GM10266 (cell line): ENCODE measurements at regions not wholly inside any gene's neighbourhood (a gene's known extent, or its start where the extent isn't known, plus 50 kb on each side); places are given as distances from the start of the nearest gene placed in this dataset.

Experiments used
- DNase-seq: peaks from one replicate; pipeline ENCODE4 v3.0.0; 2012; ENCODE audit errors: extremely low spot score
- TF ChIP-seq, protein P1 (sequence below): IDR thresholded peaks from 2 replicates; pipeline ENCODE4 v1.5.1; 2012; ENCODE audit warnings: mild to moderate bottlenecking, low read depth; ENCODE audit not compliant: control insufficient read depth, insufficient read depth; ENCODE audit errors: missing control alignments

DNA sequence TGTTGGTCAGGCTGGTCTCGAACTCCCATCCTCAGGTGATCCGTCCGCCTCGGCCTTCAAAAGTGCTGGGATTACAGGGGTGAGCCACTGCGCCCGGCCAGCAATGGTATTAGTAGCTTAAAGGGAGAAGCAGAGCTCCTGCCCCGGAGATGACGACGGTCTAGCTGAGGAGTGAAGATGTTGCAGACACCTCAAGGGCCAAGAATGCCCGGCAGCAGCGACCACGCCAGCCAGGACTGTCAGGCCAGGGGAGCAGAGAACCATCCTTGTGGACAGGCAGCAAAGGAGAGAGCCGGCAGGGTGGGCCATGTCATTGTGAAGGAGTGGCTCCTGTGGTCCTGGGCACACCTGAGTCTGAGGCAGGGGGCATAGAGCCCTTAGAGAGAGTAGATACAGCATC lies 210.1 kb upstream of the BCOR start:
- TF ChIP-seq, protein P1, sequence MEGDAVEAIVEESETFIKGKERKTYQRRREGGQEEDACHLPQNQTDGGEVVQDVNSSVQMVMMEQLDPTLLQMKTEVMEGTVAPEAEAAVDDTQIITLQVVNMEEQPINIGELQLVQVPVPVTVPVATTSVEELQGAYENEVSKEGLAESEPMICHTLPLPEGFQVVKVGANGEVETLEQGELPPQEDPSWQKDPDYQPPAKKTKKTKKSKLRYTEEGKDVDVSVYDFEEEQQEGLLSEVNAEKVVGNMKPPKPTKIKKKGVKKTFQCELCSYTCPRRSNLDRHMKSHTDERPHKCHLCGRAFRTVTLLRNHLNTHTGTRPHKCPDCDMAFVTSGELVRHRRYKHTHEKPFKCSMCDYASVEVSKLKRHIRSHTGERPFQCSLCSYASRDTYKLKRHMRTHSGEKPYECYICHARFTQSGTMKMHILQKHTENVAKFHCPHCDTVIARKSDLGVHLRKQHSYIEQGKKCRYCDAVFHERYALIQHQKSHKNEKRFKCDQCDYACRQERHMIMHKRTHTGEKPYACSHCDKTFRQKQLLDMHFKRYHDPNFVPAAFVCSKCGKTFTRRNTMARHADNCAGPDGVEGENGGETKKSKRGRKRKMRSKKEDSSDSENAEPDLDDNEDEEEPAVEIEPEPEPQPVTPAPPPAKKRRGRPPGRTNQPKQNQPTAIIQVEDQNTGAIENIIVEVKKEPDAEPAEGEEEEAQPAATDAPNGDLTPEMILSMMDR, result no peak
- no peak for DNase-seq

DNA sequence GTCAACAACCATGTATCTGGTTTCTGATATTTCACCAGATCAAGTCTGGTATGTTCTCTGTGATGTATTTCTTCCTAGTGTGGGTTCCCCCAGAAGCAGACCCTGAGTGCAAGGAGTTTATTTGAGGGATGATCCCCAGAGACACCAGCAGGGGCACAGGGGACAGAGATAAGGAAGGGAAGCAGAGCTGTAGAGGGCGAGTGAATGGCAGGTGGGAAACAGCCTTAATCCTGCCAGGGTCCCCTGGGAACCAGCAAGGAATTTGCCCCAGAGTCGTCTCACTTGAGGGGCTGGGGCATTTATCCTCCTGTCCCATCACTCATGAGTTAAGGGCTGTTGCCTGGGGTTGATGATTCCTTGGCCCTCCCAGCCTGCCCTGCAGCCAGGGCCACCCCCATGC lies 206.4 kb upstream of the BCOR start:
- TF ChIP-seq, protein P1, result no peak
- DNase-seq, result no peak

DNA sequence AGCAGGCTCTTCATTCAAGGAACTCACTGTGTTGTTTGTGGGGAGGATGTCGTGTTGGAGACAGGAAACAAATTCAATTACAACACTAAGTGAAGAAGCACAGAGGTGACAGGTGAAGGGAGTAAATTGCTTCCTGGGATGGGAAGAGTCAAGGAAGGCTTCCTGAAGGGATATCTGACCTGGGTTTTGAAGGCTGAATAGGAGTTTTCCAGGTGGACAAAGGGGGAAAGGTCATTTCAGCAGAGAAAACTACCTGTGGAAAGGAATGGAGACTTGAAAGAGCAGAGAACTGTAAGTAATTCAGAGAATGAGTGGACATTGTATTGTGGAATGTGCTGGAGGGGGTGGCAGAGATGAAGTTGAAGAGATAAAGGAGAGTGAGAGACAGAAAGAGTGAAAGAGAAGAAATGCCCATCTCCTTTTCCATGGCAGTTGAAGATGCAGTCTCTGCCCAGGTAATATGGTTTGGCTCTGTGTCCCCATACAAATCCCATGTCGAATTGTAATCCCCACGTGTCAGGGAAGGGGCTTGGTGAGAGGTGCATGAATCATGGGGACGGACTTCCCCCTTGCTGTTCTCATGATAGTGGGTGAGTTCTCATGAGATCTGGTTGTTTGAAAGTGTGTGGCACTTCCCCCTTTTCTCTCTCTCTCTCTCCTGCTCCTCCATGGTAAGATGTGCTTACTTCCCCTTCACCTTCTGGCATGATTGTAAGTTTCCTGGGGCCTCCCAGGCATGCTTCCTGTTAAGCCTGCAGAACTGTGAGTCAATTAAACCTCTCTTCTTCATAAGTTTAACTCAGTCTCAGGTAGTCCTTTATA lies 205.7 kb upstream of the BCOR start:
- no peak for DNase-seq

DNA sequence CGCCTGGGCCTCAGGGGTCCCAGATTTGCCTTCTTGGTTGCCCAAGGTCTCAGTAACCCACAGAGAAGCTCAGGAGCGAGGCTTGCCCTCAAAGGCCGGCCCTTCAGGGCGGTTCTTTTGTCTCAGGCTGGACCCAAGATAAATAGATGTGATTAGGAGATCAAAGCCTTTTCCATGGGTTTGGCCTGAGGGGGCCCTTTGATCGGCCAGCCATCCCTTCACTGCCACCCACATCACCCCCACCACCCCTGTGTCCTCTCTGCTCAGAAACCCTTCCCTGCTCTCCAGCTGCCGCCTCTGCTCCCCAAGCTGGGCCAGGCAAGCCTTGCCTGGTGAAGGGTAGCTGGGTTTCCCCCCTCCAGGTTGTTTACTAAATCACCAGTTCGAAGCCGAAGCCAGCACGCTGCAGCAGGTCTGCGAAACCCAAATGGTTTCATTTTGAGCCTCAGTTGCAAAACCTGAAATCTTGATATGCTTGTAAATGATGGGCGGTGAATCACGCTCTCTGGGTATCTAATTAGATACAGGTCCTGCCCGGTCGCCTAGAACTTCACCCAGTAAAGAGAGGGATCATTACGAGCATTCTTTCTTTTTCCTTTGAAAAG lies 202.6 kb upstream of the BCOR start:
- DNase-seq, result peak; percentile 13
- TF ChIP-seq, protein P1, result no peak

More for the DNA sequence above, 205.7 kb upstream of the BCOR start:
- TF ChIP-seq, protein P1, result no peak

DNA sequence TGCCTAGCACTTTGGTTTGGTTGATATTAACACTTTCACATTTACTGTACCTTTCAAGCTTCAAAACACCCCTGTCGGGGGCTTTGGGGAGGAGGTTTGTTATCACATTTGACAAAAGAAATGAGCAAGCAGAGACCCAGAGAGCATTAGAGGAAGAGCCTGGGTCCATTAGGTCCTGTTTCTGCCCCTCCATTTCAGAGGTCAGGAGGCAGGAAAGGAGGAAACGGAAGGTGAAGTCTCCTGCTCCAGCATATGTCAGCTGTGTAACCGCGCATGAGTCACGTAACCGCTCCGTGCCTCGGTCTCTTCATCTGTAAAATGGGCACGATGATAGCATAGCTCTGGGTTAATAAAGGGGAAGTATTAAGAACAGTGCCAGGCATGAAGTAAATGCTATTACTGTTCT lies 201.9 kb upstream of the BCOR start:
- no peak for DNase-seq
- TF ChIP-seq, protein P1, result no peak

DNA sequence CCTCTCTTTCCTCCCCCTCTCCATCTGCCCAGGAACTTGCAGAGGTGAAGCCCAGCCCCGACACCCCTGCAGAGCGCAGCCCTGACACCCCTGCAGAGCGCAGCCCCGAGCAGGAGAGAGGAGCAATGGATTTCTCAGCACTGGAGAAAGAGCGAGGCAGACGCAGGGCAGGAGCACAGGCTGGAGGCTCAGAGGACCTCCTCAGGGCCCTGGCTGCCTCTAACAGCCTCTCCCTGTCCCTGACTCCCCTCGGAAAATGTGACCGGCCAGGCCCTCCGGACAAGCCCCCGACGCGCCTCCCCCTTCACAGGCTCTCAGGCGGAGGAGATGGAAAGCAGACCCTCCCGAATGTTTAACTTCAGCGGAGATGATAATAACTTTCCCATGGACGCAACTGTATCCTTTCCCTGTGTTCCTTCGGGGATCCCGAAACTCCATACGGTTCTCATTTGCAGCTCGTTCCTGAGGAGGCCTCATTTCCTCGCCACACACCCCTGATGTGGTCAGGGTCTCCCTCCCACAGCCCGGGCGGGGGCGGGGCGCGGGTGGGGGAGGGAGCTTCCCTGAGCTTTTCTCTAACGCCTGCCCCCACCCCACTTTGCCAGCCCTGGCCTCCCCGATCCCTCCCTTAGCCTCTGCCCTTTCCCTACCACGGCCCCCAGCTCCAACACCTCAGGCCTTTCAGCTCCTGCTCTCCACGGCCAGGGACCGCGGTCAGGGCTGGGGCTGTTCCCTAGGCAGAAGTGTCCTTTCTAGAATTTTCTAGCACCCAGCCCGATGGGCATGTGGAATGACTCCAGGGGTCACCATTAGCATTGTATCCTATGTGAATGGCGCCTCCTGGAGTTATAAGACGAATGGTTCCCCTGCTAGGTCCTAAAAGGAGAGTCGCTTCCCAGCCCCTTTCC lies 201.1 kb upstream of the BCOR start:
- TF ChIP-seq, protein P1, result peak; percentile 15
- DNase-seq, result no peak
